ENCODE measurements at regions not wholly inside any gene's neighbourhood (a gene's known extent, or its start where the extent isn't known, plus 50 kb on each side); places are given as distances from the start of the nearest gene placed in this dataset.
A peak's percentile ranks its signal among the peaks of the same experiment; 100 is the strongest.

DNA sequence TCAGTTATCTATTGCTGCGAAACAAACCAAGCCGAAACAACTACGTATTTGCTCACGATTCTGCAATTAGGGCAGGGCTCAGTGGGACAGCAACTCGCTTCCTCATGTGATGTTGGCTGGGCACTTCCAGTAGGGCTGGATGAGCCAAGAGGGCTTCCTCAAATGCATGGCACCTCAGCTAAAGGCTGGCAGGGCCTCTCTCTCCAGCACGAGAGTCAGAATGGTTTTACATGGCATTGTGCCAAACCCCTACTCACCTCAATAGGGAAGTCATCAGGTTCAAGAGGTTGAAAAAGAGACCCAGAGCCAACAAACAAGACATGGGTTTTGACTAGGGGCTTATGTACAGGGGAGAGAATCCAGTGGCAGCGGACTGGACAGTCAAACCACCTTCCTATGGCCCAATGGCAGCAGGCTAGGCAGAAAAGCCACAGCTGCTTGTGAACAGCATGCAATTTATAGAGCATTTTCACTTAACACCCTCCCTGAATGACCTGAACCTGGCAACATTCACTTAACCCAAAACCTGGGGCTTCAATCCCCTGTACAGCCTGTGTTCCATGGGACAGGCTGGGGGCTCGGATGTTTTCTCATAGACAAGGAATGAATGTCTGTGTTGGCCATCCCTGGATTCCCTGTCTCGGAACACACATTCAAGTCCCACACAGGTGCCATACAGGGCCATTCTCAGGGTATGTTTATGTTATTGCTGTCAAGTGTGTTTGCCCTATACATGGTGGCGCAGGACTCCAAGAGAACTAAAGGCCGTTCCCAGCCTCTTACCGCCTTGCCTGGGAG lies 154.2 kb upstream of the NAV2 start:
- DNase-seq = no peak

GRCh38 chr11:19557720-19558140 lies 154.9 kb upstream of the NAV2 start:
- DNase-seq = peak; percentile 79 to 87

- DNase-seq = no peak
Measured at GRCh38 chr11:19557185-19557584, 155.5 kb upstream of the NAV2 start.

DNA sequence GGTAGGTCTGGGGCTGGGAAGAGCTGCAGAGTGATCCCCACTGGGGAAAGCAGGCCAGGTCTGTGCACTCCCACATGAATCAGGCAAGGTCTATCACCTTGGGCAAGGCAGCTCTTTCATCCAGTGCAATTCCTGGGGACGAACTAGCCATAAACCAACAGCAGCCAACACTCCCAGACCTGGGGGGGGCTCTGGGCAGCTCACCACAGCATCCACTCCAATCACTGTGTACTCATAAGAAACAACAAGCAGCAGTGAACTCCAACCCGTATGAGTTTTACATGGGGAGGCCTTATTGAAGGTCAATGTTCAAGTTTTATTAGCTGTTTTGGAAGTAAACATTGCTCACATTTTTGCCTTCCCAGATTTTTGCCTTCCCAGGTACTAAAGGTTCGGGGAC lies 157.4 kb upstream of the NAV2 start:
- DNase-seq = no peak

DNA sequence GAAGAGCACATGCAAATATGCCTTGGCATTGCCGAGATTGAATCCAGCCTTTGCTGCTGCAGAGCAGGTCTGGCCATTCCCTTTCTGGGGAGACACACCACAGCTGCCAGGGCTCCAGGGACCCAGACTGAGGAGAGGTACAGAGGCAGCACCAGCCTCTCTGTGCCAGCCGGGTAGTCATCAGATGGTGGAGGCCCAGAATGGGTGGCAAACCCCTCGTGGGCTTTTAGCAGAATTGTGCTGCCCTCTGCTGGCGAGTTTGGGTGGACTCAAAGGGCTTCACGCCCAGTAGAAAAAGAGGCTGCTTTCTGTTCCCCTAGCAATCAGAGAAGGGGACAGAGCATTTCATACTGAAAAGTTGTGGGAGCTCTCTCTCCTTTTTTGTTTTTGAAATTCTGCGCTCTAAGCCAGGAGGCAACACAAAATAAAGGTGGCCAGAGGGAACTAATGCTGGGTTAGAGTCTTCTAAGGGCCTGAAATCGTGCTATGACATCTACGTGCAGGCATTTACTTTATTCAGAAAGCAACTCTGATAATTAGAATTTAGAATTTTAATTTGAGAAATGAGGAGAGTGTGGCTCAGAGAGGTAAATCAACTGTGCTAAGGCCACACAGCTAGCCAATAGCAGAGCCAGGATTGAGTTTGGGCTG lies 158.8 kb upstream of the NAV2 start:
- peak; percentile 85 to 86 for DNase-seq

DNA sequence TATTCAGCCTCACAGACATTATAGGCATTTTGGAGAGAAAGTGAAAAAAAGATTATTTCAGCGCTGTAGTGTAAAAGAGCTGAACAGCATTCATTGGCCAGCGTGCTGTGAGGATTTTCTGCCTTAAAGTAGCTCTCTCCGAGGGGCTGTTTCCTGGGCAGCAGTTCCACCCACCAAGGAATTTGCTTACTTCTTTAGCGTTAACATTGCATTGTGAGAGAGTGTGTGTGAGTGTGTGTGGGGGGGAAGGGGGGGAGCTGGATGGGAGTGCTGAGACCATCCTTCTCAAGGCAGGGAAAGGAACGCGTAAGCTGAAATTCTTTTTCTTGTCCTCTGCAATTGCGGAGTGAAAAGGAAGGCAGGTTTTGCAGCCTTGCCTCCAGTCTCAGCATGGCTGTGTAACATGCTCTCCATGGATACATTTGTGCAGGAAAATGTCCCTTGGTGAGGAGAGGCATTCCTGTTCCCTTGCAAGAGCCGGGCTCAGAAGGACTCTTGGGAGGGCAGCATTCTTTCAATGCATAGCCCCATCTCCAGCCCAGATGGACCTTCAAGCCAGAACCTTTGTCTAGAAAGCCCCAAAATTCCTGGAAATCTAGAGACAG lies 159.9 kb upstream of the NAV2 start:
- no peak for DNase-seq

- DNase-seq = no peak
Measured at GRCh38 chr11:19552161-19552560, 160.5 kb upstream of the NAV2 start.

DNA sequence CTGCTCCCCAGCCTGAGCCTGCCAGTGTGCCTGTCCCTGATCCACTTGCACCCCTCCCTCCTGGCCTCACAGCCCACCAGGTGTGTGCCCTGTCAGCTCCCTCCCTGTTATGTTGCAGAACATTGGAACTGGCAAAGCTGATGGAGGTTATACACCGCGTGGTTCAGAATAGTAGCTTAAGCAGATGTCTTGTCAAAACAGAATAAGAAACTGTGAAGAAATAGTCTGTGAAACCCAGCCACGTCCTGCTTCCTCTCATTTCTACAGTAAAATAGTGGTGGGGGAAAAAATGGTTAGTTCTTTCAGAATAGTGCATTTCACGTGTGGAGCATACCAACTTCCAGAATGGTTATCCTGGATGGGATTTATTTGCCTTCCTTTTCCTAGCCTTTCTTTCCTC lies 161.2 kb upstream of the NAV2 start:
- no peak for DNase-seq

DNA sequence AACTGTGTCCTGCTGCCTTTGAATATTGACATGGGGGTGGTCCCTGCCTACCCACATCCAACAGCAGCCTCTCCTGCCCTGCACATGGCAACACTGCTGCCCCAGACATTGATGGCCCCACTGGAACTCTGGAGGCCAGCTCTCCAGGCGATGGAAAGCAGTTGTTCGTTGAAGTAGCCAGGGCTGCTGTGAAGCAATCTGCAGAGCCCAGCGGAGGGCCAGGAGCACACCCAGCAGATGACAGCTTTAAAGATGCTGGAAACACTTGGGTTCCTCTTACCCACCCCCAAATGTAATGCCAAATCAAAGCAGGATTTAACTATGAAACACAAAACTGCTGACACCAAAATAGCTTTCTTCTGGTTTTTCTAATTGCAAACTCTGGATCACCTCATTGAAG lies 165.6 kb upstream of the NAV2 start:
- no peak for DNase-seq

DNA sequence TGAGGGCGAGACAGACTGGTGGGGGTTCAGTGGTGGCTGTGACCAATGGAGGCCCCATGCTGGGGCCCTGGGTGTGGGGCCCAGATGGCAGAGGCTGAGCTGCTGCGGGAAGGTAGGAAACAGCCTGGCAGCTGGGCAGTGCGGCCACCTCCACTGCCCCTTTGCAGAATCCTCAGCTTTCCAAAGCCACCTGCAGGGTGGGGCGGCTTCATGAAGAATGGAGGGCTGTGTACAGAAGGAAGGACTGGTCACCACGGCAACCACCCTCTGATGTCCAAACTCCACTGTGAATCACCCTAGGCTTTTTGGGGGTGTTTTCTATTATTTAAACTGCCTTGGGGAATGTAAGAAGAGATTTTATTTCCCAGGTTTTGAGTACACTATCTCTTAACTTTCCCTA lies 166.3 kb upstream of the NAV2 start:
- no peak for DNase-seq

- no peak for DNase-seq
Measured at GRCh38 chr11:19541521-19542049, 171.1 kb upstream of the NAV2 start.

GRCh38 chr11:19539861-19540260 lies 172.8 kb upstream of the NAV2 start:
- DNase-seq = no peak

DNA sequence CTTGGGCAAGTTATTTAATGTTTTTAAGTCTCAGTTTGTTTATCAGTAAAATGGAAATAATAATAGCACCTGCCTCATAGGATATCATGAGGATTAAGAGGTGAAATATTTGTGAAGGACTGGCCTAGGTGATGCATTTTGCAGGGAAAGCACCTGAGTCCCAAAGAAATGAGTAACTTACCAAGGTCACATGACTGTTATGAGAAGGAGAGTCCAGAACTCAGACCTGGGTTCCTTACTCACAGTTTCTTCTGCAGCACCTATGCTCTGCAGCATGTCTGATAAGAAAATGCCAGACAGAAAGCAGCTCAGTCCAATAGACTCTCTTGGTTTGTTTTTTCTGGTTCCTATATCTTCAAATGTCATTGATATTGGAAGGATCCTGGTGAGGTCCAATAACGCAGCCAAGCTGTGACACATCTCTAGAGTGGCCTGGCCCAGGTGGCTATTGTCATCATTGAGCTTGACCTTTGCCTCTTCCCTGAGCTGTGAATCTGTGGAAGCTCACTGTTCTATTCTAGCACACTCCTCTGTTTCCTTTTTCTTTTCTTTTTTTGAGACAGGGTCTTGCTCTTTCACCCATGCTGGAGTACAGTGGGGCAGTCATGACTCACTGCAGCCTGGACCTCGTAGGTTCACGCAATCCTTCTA lies 174.7 kb upstream of the NAV2 start:
- DNase-seq = no peak

- DNase-seq = no peak
Measured at GRCh38 chr11:19536131-19536530, 176.5 kb upstream of the NAV2 start.

DNA sequence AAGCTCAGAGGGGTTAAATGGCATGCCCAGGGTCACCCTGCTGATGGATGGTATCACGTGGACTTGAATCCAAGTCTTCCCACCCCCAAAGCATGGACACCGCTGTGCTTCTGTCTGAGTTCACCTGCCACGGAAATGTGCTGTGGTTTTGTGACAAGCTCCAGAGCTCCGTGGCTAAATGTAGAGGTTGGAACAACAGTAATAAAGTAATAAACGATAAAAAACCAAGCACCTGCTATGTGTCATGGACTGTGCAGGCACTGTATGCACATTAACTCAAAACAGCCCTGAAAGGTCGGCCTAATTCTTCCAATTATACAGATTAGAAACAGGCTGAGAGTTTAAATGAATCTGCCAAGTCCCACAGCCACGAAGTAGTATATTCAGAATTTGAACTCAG lies 182.1 kb upstream of the NAV2 start:
- DNase-seq = no peak

- DNase-seq = no peak
Measured at GRCh38 chr11:19526119-19526518, 186.5 kb upstream of the NAV2 start.

DNA sequence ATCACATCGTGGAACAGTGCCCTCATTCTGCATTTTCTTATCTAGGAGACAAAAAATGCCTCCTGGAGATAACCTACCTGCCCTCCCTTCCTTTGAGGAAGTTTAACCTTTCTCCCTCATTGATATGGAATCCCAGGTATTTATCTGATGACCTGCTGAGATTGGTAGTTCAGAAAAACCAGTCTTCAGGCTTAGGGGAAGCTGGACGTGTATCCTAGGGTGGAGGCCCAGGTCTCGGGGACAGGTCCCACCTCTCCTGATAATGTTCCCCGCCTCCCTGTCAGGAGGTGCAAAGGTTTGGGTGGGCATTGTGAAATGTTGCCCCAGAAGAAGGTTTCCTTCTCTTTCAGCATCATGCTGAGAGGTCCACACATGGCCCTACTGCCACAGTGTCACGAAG lies 186.9 kb upstream of the NAV2 start:
- no peak for DNase-seq

DNA sequence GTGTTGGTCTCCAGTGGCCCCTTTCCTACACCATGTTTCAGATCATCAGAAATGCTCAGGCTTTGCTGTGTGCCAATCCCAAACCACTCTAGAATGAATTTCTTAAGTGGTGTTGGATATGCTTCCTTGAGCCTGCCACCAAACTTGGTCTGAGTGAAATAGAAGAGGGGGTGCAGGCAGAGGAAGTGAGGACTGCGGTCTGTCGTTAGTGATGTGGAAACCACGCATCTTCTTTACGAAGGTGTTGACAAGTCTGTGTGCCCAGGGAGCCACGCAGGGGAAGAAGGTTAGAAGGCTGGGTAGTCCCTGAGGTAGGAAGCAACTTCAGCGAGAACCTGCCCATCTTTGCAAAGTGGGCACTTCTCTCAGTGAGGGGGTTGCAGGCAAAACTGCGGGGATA lies 187.4 kb upstream of the NAV2 start:
- no peak for DNase-seq

GRCh38 chr11:19524171-19524671 lies 188.4 kb upstream of the NAV2 start:
- no peak for DNase-seq

DNA sequence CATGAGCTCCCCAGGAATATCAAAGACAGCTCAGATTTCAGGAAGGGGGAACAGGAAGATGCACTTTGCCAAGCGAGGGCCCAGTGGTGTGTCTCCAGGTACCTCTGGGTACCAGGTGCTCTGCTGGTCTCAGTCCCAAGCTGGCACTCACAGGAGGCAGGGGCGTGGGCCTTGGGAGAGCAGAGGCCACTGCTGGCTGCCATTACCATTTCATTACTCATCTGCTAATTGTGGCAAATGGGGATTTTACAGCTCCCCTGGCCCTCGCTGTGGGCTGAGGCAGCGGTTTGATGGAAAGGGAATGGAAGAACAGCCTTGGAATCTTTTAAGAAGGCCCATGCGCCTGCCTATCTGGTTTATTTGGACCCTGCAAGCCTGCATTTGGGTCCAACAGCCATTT lies 192.0 kb upstream of the NAV2 start:
- DNase-seq = no peak

- no peak for DNase-seq
Measured at GRCh38 chr11:19519912-19520641, 192.6 kb upstream of the NAV2 start.

- no peak for DNase-seq
Measured at GRCh38 chr11:19519353-19519752, 193.3 kb upstream of the NAV2 start.

DNA sequence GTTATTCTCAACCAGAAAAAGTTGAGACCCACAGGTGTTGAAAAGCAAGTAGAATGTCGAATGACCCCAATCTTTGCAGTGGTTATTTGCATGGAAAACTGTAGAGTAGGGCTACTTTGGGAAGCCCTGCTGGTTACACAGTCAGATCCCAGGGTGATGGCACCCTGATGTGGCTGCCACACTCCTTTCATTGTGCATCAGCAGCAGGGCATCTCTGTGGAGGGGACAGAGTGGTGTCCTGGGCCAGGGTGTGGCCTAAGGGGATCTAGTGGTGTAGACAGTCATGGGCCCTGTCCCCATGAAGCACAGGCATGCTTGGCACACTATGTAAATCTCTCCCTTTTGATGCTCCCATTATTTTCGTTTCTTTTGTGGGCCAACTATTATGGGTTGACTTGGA lies 199.4 kb upstream of the NAV2 start:
- no peak for DNase-seq

Data from activated T-cell treated with anti-CD3 and anti-CD28 coated beads, Interleukin-2, amount 50 U/mL, for 48 hours (primary cell).